Adrenal gland (tissue), 9 donors: ENCODE measurements at regions not wholly inside any gene's neighbourhood (a gene's known extent, or its start where the extent isn't known, plus 50 kb on each side); places are given as distances from the start of the nearest gene placed in this dataset.
"Not testable (repeated sequence)": the region's sequence is repeated elsewhere in the genome, so short reads cannot be mapped to it uniquely, and the experiment has no call there.

Experiments used
- DNase-seq, 7 donors: peaks; one replicate each; pipeline ENCODE4 v3.0.0-alpha.2; 2019 to 2020
- H3K27ac ChIP-seq, 5 donors: fragments of 200-600 bp; sonication (generic) in 4 of 5; 1 replicate in 3 of 5; 2 replicates in 2 of 5; pipeline versions ENCODE4 v1.5.1 to v1.8.0; 2016 to 2020; ENCODE audit warnings: mild to moderate bottlenecking in 1 of 5
- H3K27me3 ChIP-seq: fragments of 200-600 bp; 2 replicates; pipeline ENCODE4 v1.8.0; 2021
- H3K36me3 ChIP-seq, 2 donors: fragments of 200-600 bp; replicated peaks in 1 of 2; 1 replicate in 1 of 2; 2 replicates in 1 of 2; pipeline versions ENCODE4 v1.5.1 to v1.8.0; 2018 to 2022
- H3K4me1 ChIP-seq, 2 donors: fragments of 200-600 bp; replicated peaks in 1 of 2; 1 replicate in 1 of 2; 2 replicates in 1 of 2; pipeline versions ENCODE4 v1.5.1 to v1.8.0; 2018 to 2021
- H3K4me3 ChIP-seq, 4 donors: fragments of 200-600 bp; sonication (generic) in 3 of 4; one replicate each; pipeline ENCODE4 v1.5.1; 2016 to 2018
- H3K9me3 ChIP-seq, 3 donors: fragments of 200-600 bp; sonication (generic) in 1 of 3; replicated peaks in 1 of 3; 1 replicate in 2 of 3; 2 replicates in 1 of 3; pipeline versions ENCODE4 v1.5.1 to v1.8.0; 2016 to 2021
- CTCF ChIP-seq, 6 experiments: fragments of 450-650 bp in 4 of 6; fragments of 200-600 bp in 2 of 6; sonication (generic) in 1 of 6; IDR thresholded peaks; 1 replicate in 5 of 6; 2 replicates in 1 of 6; pipeline versions ENCODE4 v1.5.1 to v1.8.0; 2016 to 2021; ENCODE audit warnings: antibody characterized with exemption in 6 of 6, mild to moderate bottlenecking in 2 of 6, moderate library complexity in 1 of 6
- POLR2A ChIP-seq, 2 donors: fragments of 450-650 bp; IDR thresholded peaks; one replicate each; pipeline ENCODE4 v1.6.1; 2017; ENCODE audit warnings: antibody characterized with exemption in 2 of 2, mild to moderate bottlenecking in 2 of 2, moderate library complexity in 1 of 2
- WGBS, 4 donors: extraction: QIAGEN DNeasy Blood & Tissue Kit in 2 of 4; methylation state at CpG; one replicate each; pipeline versions ENCODE4 v1.1.5 to v1.1.7; 2013 to 2017; 5-methylcytosine and 5-hydroxymethylcytosine counted together
- intact Hi-C, 2 donors: fragments of 100-400 bp; cut with DNase I; formaldehyde crosslinking; loops; one replicate each; pipeline versions ENCODE4 v1.14.1 to v1.15.0; 2022 to 2023
- donor health status: healthy with polysubstance abuse.
- donor health status: Bipolar disorder and iron deficiency.
- donor health status: DM: yes; HTN: yes; CAD: no.
- donor health status: DM: no; HTN: no; CAD: no.
- donor health status: DM: no; HTN: no; CAD: no.

- no peak for DNase-seq
- no peak for TF ChIP-seq POLR2A (IDR thresholded peaks at IDR 0.05)
- TF ChIP-seq CTCF (IDR thresholded peaks at IDR 0.05), result no peak
- no peak overlapping the region for H3K4me3 ChIP-seq
- H3K9me3 ChIP-seq, result no peaks in the 10 kb centered on the region
- no peaks in the 10 kb centered on the region for H3K36me3 ChIP-seq
- H3K27me3 ChIP-seq, result no peaks in the 10 kb centered on the region
- no peak overlapping the region for H3K27ac ChIP-seq
- intact Hi-C loops, result no loop called here
- no peaks in the 10 kb centered on the region for H3K4me1 ChIP-seq
These were observed 442.0 kb upstream of the MEF2C start for GRCh38 chr5:89324990-89325389.

- Histone ChIP-seq H3K4me1 (no peaks in the 10 kb centered on the region), H3K27ac (no peak overlapping the region), H3K4me3 (no peak overlapping the region), H3K9me3 (no peaks in the 10 kb centered on the region), H3K36me3 (no peaks in the 10 kb centered on the region), H3K27me3 (no peaks in the 10 kb centered on the region)
- 67 to 81% (median 78%) methylated on average over 3 of the region's 3 CpGs for WGBS, 4 donors
- no peak for DNase-seq
- intact Hi-C loops, result no loop called here
- no peak for TF ChIP-seq CTCF (IDR thresholded peaks at IDR 0.05)
These were observed 437.7 kb upstream of the MEF2C start for GRCh38 chr5:89320421-89321277.

- H3K4me3 ChIP-seq, DNase-seq, H3K27me3 ChIP-seq, H3K4me1 ChIP-seq, intact Hi-C loops, H3K36me3 ChIP-seq, H3K27ac ChIP-seq, H3K9me3 ChIP-seq: not testable (repeated sequence)
- WGBS, 4 donors, result 97 to 98% (median 97%) methylated on average over 20 of the region's 20 CpGs
These were observed 434.9 kb upstream of the MEF2C start for GRCh38 chr5:89317838-89318237.

GRCh38 chr5:89315286-89316100 is 432.5 kb upstream of the MEF2C start:
- no peak overlapping the region for H3K27ac ChIP-seq
- no peak overlapping the region for H3K4me3 ChIP-seq
- WGBS, 4 donors, result 71 to 81% (median 79%) methylated on average over 12 of the region's 12 CpGs
- no peaks in the 10 kb centered on the region for H3K36me3 ChIP-seq
- intact Hi-C loops, result no loop called here
- TF ChIP-seq CTCF (IDR thresholded peaks at IDR 0.05) (no peak), POLR2A (IDR thresholded peaks at IDR 0.05) (no peak)
- no peaks in the 10 kb centered on the region for H3K9me3 ChIP-seq
- no peak for DNase-seq
- H3K4me1 ChIP-seq, result no peaks in the 10 kb centered on the region
- no peaks in the 10 kb centered on the region for H3K27me3 ChIP-seq
